ENCODE measurements at regions not wholly inside any gene's neighbourhood (a gene's known extent, or its start where the extent isn't known, plus 50 kb on each side); places are given as distances from the start of the nearest gene placed in this dataset.

DNA sequence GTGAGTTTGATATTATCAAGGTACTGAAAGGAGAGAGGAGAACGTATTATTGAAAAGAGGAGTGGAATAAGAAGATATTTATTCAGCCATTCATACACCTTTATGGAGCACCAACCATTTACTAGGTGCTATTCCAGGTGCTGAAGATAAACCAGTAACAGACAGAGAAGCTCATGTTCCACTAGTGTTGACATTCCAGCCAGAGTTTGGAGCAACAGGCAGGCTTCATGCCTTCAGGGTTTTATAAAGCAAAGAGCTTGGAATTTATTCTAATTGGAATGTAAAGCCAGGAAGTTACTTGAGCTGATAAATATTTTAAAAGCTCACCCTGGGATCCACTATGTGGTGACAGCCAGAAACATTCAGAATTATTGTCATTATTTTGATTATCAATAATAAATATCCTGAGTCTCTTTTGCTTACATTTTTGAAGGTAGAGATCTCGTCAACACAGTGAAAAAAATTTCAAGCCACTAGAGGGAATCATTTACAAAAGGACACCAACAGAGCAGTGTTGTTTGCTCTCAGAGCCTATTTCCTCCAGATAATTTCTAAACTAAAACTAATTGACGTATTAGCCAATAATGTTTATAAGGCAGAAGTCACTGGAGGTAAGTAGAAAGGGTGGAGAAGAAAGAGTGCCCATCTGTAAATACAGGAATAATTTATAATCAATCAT, 172.0 kb downstream of the KCNA4 start:
- ChIA-PET POLR2A (no interaction called here), CTCF (no interaction called here)
- Mint-ChIP-seq H3K36me3 (no peaks in the 10 kb centered on the region), H3K27me3 (no peaks in the 10 kb centered on the region), H3K9me3 (peaks cover 5% of the 10 kb centered on the region), H3K4me1 (ENCODE audit: low read depth) (no peaks in the 10 kb centered on the region), H3K27ac (no peak overlapping the region), H3K4me3 (no peak overlapping the region)
- no peak for DNase-seq
- intact Hi-C loops (cut with micrococcal nuclease): no loop called here

DNA sequence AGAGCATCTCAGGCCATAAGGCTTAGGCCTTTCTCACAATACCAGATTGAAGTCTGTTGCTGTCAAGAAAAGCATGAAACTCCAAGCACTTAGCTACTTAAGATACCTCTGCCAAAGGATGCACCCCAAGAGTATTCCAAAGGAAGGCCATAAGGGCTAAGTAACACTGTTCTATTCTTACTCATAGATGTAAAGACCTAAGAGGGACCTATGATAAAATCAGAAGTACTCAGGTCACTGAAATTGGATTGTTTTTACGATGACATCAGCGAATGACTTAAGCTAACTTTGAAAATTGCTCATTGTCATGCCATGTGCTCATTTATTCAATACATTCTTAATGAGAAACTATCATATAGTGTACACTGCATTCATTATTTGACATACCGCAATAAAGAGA, 172.8 kb downstream of the KCNA4 start:
- ChIA-PET POLR2A (no interaction called here), CTCF (no interaction called here)
- H3K27ac Mint-ChIP-seq: no peak overlapping the region
- no peaks in the 10 kb centered on the region for H3K27me3 Mint-ChIP-seq
- no peak for DNase-seq
- intact Hi-C loops (cut with micrococcal nuclease): no loop called here
- H3K36me3 Mint-ChIP-seq: no peaks in the 10 kb centered on the region
- no peaks in the 10 kb centered on the region for H3K4me1 Mint-ChIP-seq (ENCODE audit: low read depth)
- H3K4me3 Mint-ChIP-seq: no peak overlapping the region
- peaks cover 5% of the 10 kb centered on the region for H3K9me3 Mint-ChIP-seq

DNA sequence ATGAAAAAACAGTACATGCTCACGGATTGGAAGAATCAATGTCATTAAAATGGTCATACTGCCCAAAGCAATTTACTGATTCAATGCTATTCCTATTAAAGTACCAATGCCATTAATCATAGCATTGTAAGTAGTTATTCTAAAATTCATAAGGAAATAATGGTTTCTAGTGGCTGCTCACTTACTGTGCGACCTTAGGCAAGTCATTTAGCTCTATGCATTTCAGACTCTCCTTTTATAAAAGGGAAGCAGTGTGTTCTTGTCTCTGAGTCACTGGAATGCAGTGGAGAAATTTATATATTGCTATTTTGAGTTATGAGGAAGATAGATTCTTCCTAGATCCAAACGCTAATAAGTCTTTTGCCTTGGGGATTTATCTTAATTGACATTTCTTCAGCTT, 174.8 kb downstream of the KCNA4 start:
- POLR2A ChIA-PET: no interaction called here
- Mint-ChIP-seq H3K9me3 (peaks cover 6% of the 10 kb centered on the region), H3K36me3 (no peaks in the 10 kb centered on the region), H3K27ac (no peak overlapping the region), H3K4me3 (no peak overlapping the region), H3K27me3 (no peaks in the 10 kb centered on the region), H3K4me1 (ENCODE audit: low read depth) (no peaks in the 10 kb centered on the region)
- CTCF ChIA-PET: no interaction called here
- intact Hi-C loops (cut with micrococcal nuclease): no loop called here
- no peak for DNase-seq

DNA sequence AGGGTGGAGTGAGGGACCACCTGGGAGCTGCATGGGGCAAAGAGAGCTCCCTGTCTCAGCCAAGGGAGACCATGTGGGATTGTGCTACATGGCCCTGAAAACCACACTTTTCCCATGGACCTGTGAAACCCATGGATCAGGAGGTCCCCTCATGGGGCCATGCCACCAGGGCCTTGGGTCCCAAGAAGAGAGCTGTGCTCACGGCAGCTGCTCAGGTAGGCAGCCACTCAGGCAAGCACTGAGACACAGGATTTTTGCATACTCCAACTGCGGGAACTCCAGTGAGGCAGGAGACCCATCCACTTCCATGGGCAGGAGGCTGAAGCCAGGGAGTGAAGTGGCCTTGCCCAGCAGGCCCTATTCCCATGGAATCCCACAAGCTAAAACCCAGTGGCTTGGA, 190.0 kb downstream of the KCNA4 start:
- H3K36me3 Mint-ChIP-seq: no peaks in the 10 kb centered on the region
- no peak overlapping the region for H3K27ac Mint-ChIP-seq
- ChIA-PET POLR2A (no interaction called here), CTCF (no interaction called here)
- no peak for DNase-seq
- H3K27me3 Mint-ChIP-seq: no peaks in the 10 kb centered on the region
- H3K4me3 Mint-ChIP-seq: no peak overlapping the region
- H3K9me3 Mint-ChIP-seq: peaks cover 18% of the 10 kb centered on the region
- intact Hi-C loops (cut with micrococcal nuclease): no loop called here
- no peaks in the 10 kb centered on the region for H3K4me1 Mint-ChIP-seq (ENCODE audit: low read depth)

- intact Hi-C loops (cut with micrococcal nuclease): no loop called here
- CTCF ChIA-PET: no interaction called here
Observed at GRCh38 chr11:29816359-29816758, 200.5 kb downstream of the KCNA4 start.

DNA sequence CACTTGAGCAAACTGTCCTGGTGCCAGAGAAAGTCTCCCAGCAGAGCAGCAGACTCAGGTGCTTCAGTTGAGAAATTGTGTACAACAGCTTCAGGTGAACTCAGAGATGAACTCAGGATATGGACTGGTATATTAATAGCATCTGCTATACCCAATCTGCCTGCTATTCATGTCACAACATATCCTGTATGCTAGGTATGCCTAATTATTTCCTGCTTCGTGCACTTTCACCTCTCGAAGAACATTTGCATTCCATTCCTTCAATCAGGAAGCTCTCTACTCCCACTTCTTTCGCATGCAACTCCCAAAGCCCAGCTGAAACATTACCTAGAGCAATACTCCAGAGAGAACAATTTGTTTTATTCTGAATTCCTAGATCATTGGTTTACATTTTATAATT, 207.7 kb downstream of the KCNA4 start:
- Mint-ChIP-seq H3K4me1 (ENCODE audit: low read depth) (no peaks in the 10 kb centered on the region), H3K4me3 (no peak overlapping the region), H3K9me3 (peaks cover 8% of the 10 kb centered on the region), H3K27me3 (no peaks in the 10 kb centered on the region), H3K27ac (no peak overlapping the region), H3K36me3 (no peaks in the 10 kb centered on the region)
- DNase-seq: no peak
- ChIA-PET CTCF (no interaction called here), POLR2A (no interaction called here)
- intact Hi-C loops (cut with micrococcal nuclease): no loop called here

More at GRCh38 chr11:29816359-29816758, 200.5 kb downstream of the KCNA4 start:
- H3K27me3 Mint-ChIP-seq: no peaks in the 10 kb centered on the region
- POLR2A ChIA-PET: no interaction called here
- H3K4me1 Mint-ChIP-seq (ENCODE audit: low read depth): no peaks in the 10 kb centered on the region
- H3K4me3 Mint-ChIP-seq: no peak overlapping the region
- H3K9me3 Mint-ChIP-seq: peaks cover 16% of the 10 kb centered on the region
- no peak overlapping the region for H3K27ac Mint-ChIP-seq
- no peaks in the 10 kb centered on the region for H3K36me3 Mint-ChIP-seq
- no peak for DNase-seq

DNA sequence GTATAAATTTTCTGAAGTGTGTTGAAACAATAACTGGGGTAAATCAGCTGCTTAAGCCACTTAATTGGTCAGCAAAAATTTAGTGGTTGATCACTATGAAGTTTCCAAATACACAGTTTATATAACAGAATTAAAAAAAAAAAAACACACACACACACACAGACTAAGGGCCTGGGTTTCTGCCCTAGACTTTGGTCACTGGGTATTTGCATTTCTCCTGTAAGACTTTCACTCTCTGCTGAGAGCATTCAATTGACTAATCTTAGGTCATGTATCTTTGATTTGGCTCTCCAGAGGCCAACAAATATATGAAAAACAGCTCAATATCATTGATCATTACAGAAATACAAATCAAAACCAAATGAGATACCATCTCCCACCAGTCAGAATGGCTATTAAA, 214.3 kb downstream of the KCNA4 start:
- Mint-ChIP-seq H3K36me3 (no peaks in the 10 kb centered on the region), H3K4me1 (ENCODE audit: low read depth) (no peaks in the 10 kb centered on the region), H3K4me3 (no peak overlapping the region), H3K27me3 (no peaks in the 10 kb centered on the region), H3K9me3 (peaks cover 11% of the 10 kb centered on the region), H3K27ac (no peak overlapping the region)
- ChIA-PET POLR2A (no interaction called here), CTCF (no interaction called here)
- intact Hi-C loops (cut with micrococcal nuclease): no loop called here
- no peak for DNase-seq

- Mint-ChIP-seq H3K27ac (no peak overlapping the region), H3K36me3 (no peaks in the 10 kb centered on the region), H3K4me3 (no peak overlapping the region), H3K9me3 (peaks cover 13% of the 10 kb centered on the region), H3K27me3 (no peaks in the 10 kb centered on the region), H3K4me1 (ENCODE audit: low read depth) (no peaks in the 10 kb centered on the region)
- DNase-seq: no peak
- ChIA-PET POLR2A (no interaction called here), CTCF (no interaction called here)
- intact Hi-C loops (cut with micrococcal nuclease): no loop called here
Observed at GRCh38 chr11:29801561-29801960, 215.3 kb downstream of the KCNA4 start.

DNA sequence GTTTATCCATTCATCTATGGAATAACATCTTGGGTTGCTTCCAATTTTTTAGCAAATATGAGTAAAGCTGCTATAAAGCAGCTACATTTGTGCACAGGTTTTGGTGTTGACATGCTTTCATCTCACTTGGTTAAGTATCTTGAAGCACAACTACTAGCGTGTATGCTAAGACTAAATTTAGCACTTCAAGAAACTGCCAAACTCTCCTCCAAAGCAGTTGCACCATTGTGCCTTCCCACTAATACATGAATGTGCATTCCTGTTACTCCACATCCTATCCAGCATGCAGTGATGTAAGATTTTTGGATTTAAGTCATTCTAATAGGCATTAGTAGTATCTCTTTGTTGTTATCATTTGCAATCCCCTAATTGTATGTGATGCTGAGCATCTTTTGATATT, 230.7 kb downstream of the KCNA4 start:
- Mint-ChIP-seq H3K4me3 (no peak overlapping the region), H3K4me1 (ENCODE audit: low read depth) (no peaks in the 10 kb centered on the region), H3K27ac (no peak overlapping the region), H3K9me3 (no peaks in the 10 kb centered on the region), H3K27me3 (no peaks in the 10 kb centered on the region), H3K36me3 (no peaks in the 10 kb centered on the region)
- ChIA-PET POLR2A (no interaction called here), CTCF (no interaction called here)
- no peak for DNase-seq
- intact Hi-C loops (cut with micrococcal nuclease): no loop called here

GRCh38 chr11:29783506-29783905, 233.3 kb downstream of the KCNA4 start:
- ChIA-PET CTCF (no interaction called here), POLR2A (no interaction called here)
- Mint-ChIP-seq H3K4me3 (no peak overlapping the region), H3K4me1 (ENCODE audit: low read depth) (no peaks in the 10 kb centered on the region), H3K9me3 (no peaks in the 10 kb centered on the region), H3K27me3 (no peaks in the 10 kb centered on the region), H3K36me3 (no peaks in the 10 kb centered on the region), H3K27ac (no peak overlapping the region)
- no peak for DNase-seq
- intact Hi-C loops (cut with micrococcal nuclease): no loop called here

DNA sequence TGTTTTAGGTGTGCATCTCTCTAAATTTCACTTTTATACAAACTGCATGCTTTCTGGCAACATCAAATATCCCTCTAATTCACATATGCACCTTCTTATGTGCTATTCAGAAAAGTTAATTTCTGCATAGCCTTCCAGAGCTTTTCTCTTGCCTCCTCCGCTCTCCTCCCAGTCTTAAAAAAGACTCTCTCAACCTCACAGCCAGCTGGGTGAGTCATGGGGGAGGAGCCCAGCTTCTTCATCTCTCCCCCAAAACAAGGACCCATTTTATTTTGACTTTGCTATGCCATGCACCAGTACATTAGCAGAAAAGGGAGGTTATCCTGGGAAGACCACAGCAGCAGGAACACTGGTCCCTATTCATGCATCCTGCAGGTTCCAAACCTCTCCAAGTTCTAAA, 234.4 kb downstream of the KCNA4 start:
- CTCF ChIA-PET: no interaction called here
- H3K36me3 Mint-ChIP-seq: no peaks in the 10 kb centered on the region
- no peaks in the 10 kb centered on the region for H3K4me1 Mint-ChIP-seq (ENCODE audit: low read depth)
- POLR2A ChIA-PET: no interaction called here
- intact Hi-C loops (cut with micrococcal nuclease): no loop called here
- DNase-seq: no peak
- H3K9me3 Mint-ChIP-seq: no peaks in the 10 kb centered on the region
- no peaks in the 10 kb centered on the region for H3K27me3 Mint-ChIP-seq
- no peak overlapping the region for H3K4me3 Mint-ChIP-seq
- no peak overlapping the region for H3K27ac Mint-ChIP-seq

DNA sequence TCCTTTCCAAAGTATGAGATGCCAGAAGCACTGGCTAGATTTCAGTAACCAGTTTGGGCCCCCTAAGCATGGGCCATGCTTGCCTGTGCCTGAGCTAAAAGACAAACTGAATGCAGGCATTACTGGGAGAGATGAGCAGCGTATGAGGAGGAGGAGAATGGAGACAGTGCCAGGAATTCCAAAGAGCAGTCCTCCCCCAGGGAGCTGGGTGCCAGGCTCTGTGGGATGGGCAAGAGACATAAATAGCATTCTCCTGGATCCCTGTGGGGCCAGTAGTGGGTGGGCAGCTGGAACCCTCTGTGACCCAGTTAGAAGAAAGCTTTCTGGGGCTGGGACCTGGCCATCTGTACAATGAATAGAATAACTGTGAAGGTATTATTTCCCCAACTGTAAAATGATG, 235.6 kb downstream of the KCNA4 start:
- H3K27ac Mint-ChIP-seq: no peak overlapping the region
- H3K9me3 Mint-ChIP-seq: no peaks in the 10 kb centered on the region
- ChIA-PET CTCF (no interaction called here), POLR2A (no interaction called here)
- intact Hi-C loops (cut with micrococcal nuclease): no loop called here
- H3K4me3 Mint-ChIP-seq: no peak overlapping the region
- no peak for DNase-seq
- no peaks in the 10 kb centered on the region for H3K36me3 Mint-ChIP-seq
- H3K27me3 Mint-ChIP-seq: no peaks in the 10 kb centered on the region
- no peaks in the 10 kb centered on the region for H3K4me1 Mint-ChIP-seq (ENCODE audit: low read depth)

- CTCF ChIA-PET: no interaction called here
- no peak overlapping the region for H3K27ac Mint-ChIP-seq
Observed at GRCh38 chr11:29780756-29781155, 236.1 kb downstream of the KCNA4 start.

More at GRCh38 chr11:29780756-29781155, 236.1 kb downstream of the KCNA4 start:
- DNase-seq: no peak
- no peak overlapping the region for H3K4me3 Mint-ChIP-seq
- H3K36me3 Mint-ChIP-seq: no peaks in the 10 kb centered on the region
- H3K9me3 Mint-ChIP-seq: no peaks in the 10 kb centered on the region
- H3K27me3 Mint-ChIP-seq: no peaks in the 10 kb centered on the region
- no peaks in the 10 kb centered on the region for H3K4me1 Mint-ChIP-seq (ENCODE audit: low read depth)
- intact Hi-C loops (cut with micrococcal nuclease): no loop called here
- POLR2A ChIA-PET: no interaction called here
